Ishikawa (cell line): ENCODE measurements at regions not wholly inside any gene's neighbourhood (a gene's known extent, or its start where the extent isn't known, plus 50 kb on each side); places are given as distances from the start of the nearest gene placed in this dataset.

Experiments
- CEBPB ChIP-seq: IDR thresholded peaks from 2 replicates; pipeline ENCODE4 v1.6.1; 2012
- CREB1 ChIP-seq: IDR thresholded peaks from 2 replicates; pipeline ENCODE4 v1.6.1; 2012; ENCODE audit warnings: low read depth
- EGR1 ChIP-seq: IDR thresholded peaks from 2 replicates; pipeline ENCODE4 v1.6.1; 2012
- EP300 ChIP-seq: IDR thresholded peaks from 2 replicates; pipeline ENCODE4 v1.6.1; 2012; ENCODE audit warnings: borderline replicate concordance
- FOXM1 ChIP-seq: IDR thresholded peaks from 2 replicates; pipeline ENCODE4 v1.6.1; 2012; ENCODE audit warnings: low read depth, borderline replicate concordance
- NFIC ChIP-seq: IDR thresholded peaks from 2 replicates; pipeline ENCODE4 v1.6.1; 2012
- RAD21 ChIP-seq: IDR thresholded peaks from 2 replicates; pipeline ENCODE4 v1.6.1; 2012; ENCODE audit warnings: low read depth
- TAF1 ChIP-seq: IDR thresholded peaks from 2 replicates; pipeline ENCODE4 v1.6.1; 2012; ENCODE audit warnings: low read depth, mild to moderate bottlenecking
- TCF12 ChIP-seq: IDR thresholded peaks from 2 replicates; pipeline ENCODE4 v1.6.1; 2012; ENCODE audit warnings: low read depth
- TEAD4 ChIP-seq: IDR thresholded peaks from 2 replicates; pipeline ENCODE4 v1.6.1; 2012
- YY1 ChIP-seq: IDR thresholded peaks from 2 replicates; pipeline ENCODE4 v1.6.1; 2012; ENCODE audit warnings: low read depth
- ZBTB7A ChIP-seq: IDR thresholded peaks from 2 replicates; pipeline ENCODE4 v1.6.1; 2012; ENCODE audit warnings: low read depth
- TF ChIP-seq, protein P1 (sequence below): IDR thresholded peaks from 2 replicates; pipeline ENCODE4 v1.6.1; 2012
- TF ChIP-seq, protein P2 (sequence below): IDR thresholded peaks from 2 replicates; pipeline ENCODE4 v1.6.1; 2012
- TF ChIP-seq, protein P3 (sequence below): IDR thresholded peaks from 2 replicates; pipeline ENCODE4 v1.6.1; 2012; ENCODE audit warnings: low read depth, mild to moderate bottlenecking

DNA sequence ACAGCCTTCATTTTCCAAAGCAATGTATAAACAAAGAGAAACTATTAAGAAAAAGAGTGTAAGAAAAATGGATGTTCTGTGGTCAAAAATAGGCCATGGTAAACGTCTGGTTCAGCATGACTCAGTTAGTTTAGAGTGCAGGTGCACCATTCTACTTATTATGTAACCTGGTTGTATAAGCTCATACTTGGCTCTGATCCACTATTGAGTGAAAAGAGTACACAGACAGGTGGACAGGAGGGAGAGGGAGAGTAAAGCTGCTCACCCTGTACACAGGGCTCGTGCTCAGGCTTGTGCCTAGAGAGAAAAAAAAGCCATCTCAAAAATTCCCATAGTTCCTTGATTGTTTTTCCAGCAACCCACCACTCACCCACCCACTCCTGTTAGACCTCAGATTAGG is 85.8 kb upstream of the ZNF91 start:
- TF ChIP-seq YY1, result no peak
- peak; percentile 34; the same call in 1 of the 2 replicates for TF ChIP-seq NFIC
- no peak for TF ChIP-seq EGR1

DNA sequence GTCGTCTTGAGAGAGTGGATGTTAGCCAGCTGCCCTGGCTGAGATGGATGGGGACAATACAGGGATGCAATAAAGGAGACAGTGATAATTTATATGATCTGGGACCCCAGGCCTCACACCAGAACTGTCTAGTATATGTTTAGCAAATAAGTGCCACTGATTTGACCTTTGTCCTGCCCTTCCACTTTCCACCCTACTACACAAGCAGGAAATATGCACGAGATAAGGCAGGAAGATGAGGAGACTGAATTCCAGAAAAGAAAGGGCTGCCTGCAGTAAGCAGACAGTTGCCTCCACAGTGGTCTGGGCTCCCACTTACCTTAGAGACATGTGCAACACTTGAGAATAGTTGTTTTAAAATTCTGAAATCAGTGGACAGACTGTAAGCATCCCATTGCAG is 80.2 kb upstream of the ZNF91 start:
- no peak for TF ChIP-seq FOXM1
- TF ChIP-seq ZBTB7A, result no peak
- TF ChIP-seq RAD21, result no peak
- no peak for TF ChIP-seq CREB1

DNA sequence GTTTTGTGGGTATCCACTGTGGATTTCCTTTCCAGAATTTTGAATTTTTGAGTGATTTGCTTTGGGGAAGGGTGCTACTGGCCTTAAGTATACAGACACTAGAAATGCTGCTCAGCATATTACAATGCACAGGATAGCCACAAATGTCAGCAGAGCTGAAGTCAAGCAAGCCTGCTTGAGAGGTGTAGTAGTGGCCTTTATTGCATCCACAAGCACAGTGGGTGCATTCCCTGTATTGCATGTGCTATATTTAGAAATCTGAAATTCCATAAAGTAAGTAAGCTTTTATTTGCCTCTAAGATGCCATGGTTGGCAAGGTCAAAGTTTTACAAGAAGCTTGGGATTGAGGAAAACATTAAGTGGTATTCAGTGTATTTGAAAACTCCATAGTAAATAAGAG is 79.5 kb upstream of the ZNF91 start:
- TF ChIP-seq TCF12 (no peak), RAD21 (no peak), EGR1 (no peak), CEBPB (no peak), EP300 (no peak), ZBTB7A (no peak), TAF1 (no peak), NFIC (no peak)
- TF ChIP-seq, protein P1, sequence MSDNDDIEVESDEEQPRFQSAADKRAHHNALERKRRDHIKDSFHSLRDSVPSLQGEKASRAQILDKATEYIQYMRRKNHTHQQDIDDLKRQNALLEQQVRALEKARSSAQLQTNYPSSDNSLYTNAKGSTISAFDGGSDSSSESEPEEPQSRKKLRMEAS, result no peak
- TF ChIP-seq, protein P2, sequence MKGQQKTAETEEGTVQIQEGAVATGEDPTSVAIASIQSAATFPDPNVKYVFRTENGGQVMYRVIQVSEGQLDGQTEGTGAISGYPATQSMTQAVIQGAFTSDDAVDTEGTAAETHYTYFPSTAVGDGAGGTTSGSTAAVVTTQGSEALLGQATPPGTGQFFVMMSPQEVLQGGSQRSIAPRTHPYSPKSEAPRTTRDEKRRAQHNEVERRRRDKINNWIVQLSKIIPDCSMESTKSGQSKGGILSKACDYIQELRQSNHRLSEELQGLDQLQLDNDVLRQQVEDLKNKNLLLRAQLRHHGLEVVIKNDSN, result no peak
- TF ChIP-seq, protein P3, sequence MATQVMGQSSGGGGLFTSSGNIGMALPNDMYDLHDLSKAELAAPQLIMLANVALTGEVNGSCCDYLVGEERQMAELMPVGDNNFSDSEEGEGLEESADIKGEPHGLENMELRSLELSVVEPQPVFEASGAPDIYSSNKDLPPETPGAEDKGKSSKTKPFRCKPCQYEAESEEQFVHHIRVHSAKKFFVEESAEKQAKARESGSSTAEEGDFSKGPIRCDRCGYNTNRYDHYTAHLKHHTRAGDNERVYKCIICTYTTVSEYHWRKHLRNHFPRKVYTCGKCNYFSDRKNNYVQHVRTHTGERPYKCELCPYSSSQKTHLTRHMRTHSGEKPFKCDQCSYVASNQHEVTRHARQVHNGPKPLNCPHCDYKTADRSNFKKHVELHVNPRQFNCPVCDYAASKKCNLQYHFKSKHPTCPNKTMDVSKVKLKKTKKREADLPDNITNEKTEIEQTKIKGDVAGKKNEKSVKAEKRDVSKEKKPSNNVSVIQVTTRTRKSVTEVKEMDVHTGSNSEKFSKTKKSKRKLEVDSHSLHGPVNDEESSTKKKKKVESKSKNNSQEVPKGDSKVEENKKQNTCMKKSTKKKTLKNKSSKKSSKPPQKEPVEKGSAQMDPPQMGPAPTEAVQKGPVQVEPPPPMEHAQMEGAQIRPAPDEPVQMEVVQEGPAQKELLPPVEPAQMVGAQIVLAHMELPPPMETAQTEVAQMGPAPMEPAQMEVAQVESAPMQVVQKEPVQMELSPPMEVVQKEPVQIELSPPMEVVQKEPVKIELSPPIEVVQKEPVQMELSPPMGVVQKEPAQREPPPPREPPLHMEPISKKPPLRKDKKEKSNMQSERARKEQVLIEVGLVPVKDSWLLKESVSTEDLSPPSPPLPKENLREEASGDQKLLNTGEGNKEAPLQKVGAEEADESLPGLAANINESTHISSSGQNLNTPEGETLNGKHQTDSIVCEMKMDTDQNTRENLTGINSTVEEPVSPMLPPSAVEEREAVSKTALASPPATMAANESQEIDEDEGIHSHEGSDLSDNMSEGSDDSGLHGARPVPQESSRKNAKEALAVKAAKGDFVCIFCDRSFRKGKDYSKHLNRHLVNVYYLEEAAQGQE, result no peak

DNA sequence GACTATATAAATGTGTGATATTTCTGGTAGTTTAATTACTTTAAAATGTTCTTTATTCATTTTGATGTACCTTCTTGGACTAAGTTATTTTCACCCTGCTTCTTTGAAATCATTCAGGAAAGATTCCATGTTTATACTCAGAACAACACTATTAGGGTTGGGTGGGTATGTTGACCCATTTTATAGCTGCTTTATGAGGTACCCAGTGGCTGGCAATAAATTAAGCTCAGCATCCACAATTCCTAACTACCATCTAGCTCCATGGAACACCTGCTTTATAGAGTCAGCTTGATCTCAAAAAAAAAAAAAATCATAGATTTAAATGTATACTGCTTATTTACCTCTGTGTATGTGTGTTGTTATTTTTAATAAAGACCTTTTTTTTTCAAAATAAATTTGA is 78.9 kb upstream of the ZNF91 start:
- TF ChIP-seq YY1, result no peak
- no peak for TF ChIP-seq EGR1
- no peak for TF ChIP-seq CEBPB
- no peak for TF ChIP-seq ZBTB7A
- TF ChIP-seq TAF1, result no peak
- TF ChIP-seq NFIC, result no peak
- TF ChIP-seq, protein P3, result no peak
- no peak for TF ChIP-seq RAD21
- no peak for TF ChIP-seq TEAD4
- TF ChIP-seq, protein P2, result no peak
- no peak for TF ChIP-seq EP300

DNA sequence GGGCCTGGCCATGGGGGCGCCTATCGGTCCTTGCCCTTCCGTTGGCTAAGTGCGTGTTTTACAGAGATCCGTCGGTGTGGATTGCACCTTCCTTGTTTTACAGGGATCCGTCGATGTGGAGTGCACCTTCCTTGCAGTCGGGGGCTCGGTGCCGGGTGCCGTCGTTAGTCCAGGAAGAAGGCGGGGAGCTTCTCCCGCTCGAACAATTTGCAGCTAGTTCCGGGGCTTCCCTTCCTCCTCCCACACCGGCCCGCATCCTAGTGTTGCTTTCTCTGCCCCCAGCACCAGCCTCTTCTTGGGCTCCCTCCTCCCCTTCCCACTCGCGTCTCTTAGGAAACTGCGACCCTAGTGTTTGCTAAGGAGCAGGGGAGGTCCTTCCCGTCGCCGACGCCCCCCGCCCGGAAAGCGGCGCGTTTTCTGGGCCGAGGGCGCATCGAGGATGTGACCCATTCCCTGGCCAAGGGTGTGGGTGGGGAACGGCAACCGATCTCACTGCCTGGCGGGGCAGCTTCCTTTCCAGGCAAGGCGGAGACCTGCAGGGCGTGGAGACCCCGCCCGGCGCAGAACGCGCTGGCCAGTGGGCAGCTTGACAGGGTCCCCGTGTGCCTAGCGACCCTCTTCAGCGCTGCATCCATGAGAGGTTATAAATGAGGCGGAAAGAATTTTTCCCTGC is 75.7 kb upstream of the ZNF91 start:
- TF ChIP-seq YY1 (no peak), TCF12 (no peak), CREB1 (no peak), EGR1 (no peak), CEBPB (no peak), TEAD4 (no peak), FOXM1 (no peak)
- TF ChIP-seq, protein P3, result no peak
- TF ChIP-seq, protein P2, result no peak
- TF ChIP-seq, protein P1, result no peak; the same call in 1 of the 2 replicates
